ENCODE measurements at regions not wholly inside any gene's neighbourhood (a gene's known extent, or its start where the extent isn't known, plus 50 kb on each side); places are given as distances from the start of the nearest gene placed in this dataset.

GRCh38 chr5:1685066-1685465, 114.6 kb downstream of the MRPL36 start:
- TF ChIP-seq CTCF (IDR thresholded peaks at IDR 0.05 in 2 of 3, conservative IDR thresholded peaks at IDR 0.05 in 1 of 3; ENCODE audit: control insufficient read depth in 2 of 3, extremely low read depth in 1 of 3, insufficient read depth in 1 of 3, low read depth in 3 of 3, low read length in 3 of 3), result no peak
- no peak for TF ChIP-seq MYC (IDR thresholded peaks at IDR 0.05; ENCODE audit: insufficient read depth, insufficient read length, insufficient replicate concordance, low read length, severe bottlenecking)
- no peak for TF ChIP-seq BCL11A (IDR thresholded peaks at IDR 0.05; ENCODE audit: low read depth, low read length)
- no peak for TF ChIP-seq TCF3 (IDR thresholded peaks at IDR 0.05; ENCODE audit: borderline replicate concordance, insufficient read depth, low read depth, low read length)
- TF ChIP-seq E4F1 (IDR thresholded peaks at IDR 0.05; ENCODE audit: borderline replicate concordance, partially characterized antibody), result no peak
- no peak for TF ChIP-seq HDAC2 (IDR thresholded peaks at IDR 0.05)

All from GM12878 (cell line).